GM12892 (cell line): ENCODE measurements at regions not wholly inside any gene's neighbourhood (a gene's known extent, or its start where the extent isn't known, plus 50 kb on each side); places are given as distances from the start of the nearest gene placed in this dataset.

Source experiments
- POLR2A ChIP-seq: IDR thresholded peaks from 2 replicates; pipeline ENCODE4 v1.6.1; 2011; ENCODE audit warnings: low read depth, low read length, control low read depth
- POLR2AphosphoS5 ChIP-seq: IDR thresholded peaks from 2 replicates; pipeline ENCODE4 v1.6.1; 2011; ENCODE audit warnings: low read depth, low read length, control low read depth
- TAF1 ChIP-seq: IDR thresholded peaks from 2 replicates; pipeline ENCODE4 v1.6.1; 2011; ENCODE audit warnings: low read depth, mild to moderate bottlenecking, control low read depth, low read length, borderline replicate concordance

DNA sequence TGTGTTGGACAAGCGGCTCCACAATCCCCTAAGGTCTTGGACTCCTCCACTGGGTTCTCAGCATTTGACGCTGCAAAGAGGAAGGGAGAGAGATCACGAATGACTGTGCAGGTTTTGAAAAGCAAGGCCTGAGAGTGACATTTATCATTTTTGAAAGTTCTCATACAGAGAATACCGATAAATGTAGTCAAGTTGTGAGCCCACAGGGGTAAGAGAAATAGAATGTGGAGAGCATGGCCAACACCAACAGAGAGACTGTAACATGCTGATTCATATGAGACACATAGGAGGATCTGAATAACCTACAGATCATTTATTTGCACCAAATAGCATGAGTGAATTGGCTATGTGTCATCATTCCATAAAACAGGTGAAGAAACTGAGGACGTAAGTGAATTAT, 230.5 kb upstream of the MBL2 start:
- TF ChIP-seq POLR2AphosphoS5 (no peak), POLR2A (no peak), TAF1 (no peak)
